Amniotic stem cell (primary cell): ENCODE measurements at regions not wholly inside any gene's neighbourhood (a gene's known extent, or its start where the extent isn't known, plus 50 kb on each side); places are given as distances from the start of the nearest gene placed in this dataset.

Experiments
- DNase-seq: peaks from one replicate; lab custom pipeline; 2025; lab: John Stamatoyannopoulos, UW

DNA sequence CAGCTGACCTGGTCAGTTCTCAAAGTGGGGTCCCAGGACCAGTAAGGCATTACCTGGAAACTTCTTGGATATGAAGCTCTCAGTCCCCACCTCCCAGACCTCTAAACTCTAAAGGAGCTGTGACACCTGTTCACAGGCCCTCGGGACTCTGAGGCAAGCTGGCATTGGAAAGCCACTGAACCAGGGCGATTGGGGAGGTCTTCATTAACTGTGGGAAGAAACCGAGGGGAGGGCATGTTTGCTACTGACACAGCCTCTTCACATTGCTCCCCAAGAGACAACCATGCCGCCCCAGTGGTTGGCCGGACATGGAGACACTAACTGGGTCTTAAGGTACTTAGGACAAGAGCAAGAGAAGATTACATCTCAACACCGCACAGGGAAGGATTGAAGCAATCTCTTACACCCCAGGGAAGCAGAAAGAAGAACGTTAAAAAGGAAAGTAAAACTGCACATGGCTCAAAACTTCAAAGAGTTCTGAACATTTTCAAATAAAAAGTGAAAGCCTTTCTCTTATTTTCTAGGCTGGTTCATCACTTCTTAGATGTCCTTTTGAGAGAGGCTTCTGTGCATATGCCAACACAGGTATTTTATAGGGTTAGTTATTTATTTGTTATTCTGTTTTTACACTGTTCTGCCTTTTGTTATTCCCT lies 210.0 kb upstream of the CST7 start:
- no peak for DNase-seq

DNA sequence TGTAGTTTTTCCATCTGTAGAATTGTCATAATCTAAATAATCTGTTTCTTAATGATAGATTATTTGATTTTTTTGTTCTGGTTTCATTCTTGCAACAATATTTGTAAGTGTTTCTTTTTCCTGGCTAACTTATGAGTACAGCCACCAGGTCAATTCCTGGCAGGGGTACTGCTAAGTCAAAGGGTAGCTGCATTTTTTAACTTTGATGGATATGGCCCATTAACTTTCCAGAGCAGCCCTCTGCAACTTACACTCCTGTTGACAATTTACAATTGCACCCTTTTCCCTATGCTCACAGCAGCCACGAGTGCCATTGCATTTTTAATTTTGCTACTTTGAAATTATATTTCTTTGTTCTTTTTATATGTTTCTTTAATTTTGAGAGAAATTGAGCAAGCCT lies 209.3 kb upstream of the CST7 start:
- DNase-seq, result no peak

DNA sequence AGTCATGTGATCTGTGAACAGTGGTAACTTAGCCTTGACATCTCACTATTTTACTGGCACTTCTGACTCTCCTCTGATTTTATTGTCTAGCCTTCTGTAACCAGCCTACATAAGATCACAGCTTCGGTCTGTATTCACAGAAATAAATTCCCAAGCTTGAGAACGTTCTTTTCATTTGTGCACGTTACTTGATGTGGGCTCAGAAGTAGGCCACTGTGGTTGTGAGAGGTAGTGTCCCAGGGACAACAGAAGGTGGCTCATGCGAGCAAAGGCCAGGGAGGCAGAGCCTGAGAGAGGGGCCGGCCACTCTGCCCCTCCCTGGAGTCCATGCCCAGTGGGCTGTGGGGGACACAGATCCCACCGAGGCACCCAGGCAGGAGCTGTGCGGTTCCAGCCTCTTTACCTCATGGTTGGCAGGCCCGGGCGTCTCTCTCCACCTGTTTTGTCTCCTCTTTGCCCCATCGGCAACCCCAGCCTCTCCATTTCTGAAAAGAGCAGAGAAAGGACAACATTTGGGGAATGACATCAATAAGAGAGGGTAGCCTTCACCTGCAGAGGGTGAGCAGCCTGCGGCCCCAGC lies 207.5 kb upstream of the CST7 start:
- DNase-seq, result no peak

DNA sequence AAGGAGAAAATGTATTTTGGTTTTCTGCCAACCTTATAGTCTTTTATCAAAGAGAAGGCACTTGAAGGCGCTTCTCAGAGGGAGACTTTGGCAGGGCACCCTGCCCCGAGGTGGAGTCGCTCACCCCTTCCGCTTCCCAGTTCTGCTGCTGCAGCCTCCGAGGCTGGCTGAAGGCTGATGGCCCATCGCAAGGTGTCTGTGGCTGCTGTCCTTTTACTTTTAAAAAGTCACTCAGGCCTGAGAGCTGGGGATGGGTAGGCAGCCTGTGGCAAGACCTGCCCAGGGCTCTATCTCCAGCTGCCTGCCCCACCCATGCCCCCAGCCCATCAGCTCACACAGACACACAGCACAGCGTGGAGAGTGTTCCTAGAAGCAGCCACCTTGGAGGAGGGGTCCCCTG lies 206.6 kb upstream of the CST7 start:
- no peak for DNase-seq

DNA sequence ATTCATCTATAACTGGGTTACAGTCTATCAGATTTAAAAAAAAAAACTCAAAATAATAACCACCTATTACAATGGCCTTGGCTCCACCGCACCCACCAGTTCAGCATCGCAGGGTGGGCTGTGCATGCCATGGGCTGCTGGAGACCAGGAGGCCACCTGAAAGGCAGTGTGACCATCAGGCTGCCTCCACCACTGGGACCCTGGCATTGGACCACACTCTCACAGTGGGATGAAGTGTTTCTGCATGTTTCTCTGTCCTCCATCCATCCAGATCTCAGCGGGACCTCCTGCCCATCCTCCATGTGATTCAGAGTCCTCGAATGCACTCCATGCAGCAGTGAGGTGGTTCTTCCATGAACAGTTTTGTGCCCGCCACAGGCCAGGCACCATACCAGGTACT lies 206.1 kb upstream of the CST7 start:
- no peak for DNase-seq

DNA sequence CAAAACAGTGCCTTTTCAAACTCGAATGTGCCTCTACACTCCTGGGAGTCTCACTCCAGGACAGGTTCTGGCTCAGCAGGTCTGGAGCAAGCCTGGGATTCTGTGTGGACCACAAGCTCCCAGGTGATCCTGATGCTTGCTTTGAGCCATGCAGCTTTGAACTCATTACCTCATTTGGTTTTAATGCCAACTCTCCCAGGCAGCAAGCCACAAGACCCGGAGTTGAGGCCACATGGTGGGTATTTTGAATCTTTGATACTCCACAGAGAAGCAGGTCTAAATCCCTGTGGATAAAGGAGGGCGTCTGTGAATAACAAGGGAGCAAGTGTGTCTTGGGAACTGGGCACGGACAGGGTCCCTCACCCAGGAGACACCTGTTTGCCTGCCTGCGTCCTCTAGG lies 205.4 kb upstream of the CST7 start:
- no peak for DNase-seq

DNA sequence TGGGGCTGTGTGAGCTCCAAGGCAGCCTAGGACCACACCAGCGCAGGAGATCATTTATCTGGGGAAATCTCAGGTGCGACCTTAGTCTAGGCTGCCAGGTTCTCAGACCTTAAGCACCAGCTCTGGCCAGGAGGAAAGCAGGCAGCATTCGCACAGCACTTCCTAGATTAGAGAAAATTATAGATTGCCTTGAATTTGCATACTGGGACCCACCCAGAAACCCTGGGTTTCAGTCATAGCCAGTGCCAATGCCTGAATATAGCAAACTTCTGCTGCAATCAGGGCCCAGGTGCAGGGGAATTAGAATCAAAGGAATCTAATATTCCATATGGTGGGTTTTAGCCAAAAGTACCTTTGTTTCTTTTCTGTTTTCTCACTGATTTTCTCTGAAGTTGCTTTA lies 204.3 kb upstream of the CST7 start:
- DNase-seq, result no peak

DNA sequence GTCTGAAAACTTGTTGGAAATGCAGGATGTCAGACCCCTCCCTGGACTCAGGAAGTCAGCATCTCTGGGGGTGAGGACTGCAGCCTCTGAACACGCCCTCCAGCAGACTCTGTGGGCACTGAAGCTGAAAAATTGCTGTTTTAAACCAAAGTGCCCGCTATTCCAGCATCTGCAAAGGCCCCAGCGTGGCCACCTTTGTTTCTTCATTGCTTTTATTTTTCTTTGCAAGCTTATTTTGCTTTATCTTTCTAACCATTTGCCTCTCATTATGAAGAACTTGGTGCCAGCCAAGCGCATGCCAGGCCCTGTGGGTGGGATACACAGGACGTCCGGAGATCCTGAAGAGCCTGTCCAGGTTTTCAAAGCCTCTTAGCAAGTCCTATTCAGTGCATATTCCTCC lies 203.9 kb upstream of the CST7 start:
- DNase-seq, result no peak

DNA sequence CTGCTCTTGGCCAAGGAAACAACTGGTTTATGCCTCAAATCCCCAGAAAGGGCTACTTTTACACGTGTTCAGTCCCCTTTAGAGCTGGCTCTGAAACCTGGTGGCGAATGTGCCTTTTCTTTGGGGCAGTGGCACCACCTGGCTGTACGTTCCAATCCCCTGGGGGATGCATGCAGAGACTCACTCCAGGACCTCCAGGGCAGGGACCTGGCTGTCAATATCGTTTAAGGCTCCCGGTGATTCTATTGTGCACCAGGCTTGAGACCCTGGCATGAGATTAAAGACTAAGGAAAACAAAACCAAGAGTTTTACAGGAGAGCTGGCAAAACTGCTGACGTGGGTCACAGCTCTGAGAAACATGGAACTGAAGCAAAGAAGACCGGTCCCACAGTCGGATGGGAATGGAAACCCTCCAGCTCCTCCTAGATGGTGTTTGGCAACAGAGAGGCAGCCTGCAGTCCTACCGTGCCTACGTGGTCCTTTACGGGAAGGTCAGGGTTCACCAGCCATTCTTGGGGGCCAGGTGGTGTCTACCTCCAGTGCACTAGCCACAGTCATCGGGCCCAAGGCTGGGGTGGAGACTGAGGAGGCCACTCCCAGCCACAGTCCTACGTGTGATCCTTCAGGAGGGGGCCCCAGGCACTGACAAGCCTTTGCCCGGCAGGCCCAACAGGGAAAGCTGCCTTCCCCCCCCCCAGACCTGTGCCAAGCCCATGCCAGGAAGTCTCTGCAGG lies 203.3 kb upstream of the CST7 start:
- no peak for DNase-seq

DNA sequence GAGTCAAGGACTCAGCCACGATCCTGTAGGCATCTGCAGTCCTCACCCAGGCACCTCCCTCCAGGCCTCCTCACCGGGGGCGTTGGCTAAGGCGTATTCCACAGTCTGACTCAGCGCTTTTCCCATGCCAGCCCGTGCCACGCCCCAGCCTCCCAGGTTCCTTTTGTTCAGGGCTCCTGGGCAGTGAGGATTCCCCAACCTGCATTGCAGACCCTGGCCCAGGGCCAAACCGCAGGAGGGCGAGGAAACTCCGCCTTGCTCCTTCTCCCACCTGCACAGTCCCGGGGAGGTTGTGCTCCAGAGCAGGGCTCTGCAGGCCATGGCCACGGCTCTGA lies 202.8 kb upstream of the CST7 start:
- DNase-seq, result no peak

DNA sequence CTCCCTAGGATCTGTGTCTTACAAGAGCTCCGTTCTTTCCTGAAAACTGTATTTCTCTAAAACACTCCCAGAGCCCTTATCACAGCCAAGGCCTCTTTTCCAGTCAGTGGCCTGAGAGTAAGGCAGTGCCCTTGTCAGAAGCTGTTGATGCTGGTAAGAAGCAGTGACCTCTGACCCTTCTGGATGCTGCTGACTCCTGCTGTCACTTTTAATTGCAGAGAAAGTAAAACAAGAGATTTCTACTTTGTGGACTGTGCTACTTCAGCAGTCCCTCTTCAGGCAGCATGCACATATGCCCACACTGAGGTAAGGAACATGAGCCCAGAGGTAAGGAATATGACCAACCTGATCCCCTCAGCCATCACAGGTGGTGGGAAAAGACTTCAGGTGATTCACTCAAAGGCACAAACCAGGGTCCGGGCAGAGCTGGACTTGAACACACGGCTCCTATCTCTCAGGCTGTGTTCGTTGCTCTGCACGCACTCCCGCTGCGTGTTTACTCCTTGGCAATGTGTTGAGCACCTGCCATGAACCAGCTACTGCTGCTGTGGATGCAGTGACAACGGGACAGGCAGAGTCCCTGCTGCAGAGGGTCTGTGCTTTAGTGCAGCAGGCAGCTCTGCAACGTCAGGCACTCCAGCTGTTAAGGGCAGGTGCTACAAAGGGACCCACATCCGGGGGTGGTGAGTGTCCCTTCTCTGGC lies 201.9 kb upstream of the CST7 start:
- no peak for DNase-seq

DNA sequence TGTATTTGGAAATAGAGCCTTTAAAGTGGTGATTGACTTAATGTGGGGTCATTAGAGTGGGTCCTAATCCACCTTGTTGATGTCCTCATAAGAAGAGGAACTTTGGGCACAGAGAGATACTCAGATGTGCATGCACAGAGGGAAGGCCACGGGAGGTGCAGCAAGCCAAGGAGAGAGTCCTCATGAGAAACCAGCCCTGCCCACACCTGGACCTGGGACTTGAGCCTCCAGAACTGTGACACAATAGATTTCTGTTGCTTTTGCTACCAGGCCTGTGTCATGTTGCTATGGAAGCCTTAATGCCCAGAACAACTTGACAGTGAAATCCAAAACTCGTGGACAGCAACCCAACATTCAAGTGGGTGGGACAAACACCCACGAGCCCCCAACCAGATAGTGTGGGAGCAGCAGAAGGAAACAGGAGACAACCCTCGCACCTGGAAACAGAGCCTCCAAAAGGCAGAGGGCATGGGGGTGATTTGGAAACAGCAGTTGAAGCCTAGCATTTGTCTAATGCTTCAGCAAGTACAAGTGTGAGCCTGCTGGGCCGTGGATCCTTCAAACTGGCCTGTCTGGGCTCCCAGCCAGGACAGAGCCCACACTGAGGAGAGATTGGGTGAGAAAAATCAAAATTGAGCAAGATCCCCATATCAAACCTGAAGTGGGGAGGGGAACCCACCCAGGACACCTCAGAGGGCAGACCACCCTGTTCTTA lies 201.0 kb upstream of the CST7 start:
- no peak for DNase-seq

DNA sequence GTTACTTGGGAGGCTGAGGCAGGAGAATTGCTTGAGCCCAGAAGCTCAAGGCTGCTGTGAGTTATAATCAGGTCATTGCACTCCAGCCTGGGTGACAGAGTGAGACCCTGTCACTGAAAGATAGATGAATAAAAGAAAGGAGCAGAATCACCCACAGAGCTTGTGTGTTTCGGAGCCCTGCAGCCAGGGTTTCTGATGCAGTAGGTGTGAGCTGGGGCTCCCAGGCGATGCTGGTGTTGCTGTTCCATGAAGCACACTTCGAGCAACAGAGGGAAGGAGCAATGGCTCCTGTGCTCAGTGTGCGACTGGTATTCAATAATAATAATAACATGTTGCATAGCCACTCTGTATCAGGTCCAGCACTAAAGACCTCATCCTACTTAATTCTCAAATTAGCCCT lies 197.5 kb upstream of the CST7 start:
- DNase-seq, result no peak

DNA sequence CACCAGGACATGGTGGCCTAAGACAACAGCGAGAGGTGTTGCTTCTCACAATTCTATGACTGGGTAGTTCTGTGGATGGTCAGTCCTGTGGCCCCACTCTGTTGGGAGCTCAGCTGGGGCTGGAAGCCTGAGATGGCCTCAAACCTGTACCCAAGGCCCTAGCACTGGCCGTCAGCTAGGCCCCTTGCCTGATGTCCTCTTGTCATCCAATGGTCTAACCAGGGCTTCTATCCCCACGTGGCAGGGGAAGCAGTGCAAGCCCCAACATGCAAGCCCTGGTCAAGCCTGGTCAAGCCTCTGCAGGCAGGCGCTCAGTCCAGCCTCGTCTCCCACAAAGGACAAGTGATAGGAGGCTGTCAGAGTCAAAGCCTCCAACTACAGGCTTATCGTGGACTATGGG lies 196.5 kb upstream of the CST7 start:
- no peak for DNase-seq

DNA sequence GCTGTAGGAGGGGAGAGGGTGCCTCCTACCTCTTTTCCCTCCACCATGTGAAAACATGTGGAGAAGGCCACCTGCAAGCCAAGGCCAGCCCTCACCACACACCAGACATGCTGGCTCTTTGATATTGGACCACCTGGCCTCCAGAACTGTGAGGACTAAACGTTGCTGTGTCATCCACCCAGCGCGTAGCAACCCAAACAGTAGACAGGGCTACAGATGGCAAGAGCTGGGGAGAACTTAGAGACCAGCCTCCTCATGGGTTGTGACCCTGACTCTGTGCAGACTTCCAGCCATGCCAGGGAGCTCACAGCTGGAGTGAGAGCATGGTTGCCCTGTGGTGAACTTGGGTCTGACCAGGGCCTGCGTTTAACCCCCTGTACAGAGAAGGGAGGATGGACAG lies 195.9 kb upstream of the CST7 start:
- no peak for DNase-seq

DNA sequence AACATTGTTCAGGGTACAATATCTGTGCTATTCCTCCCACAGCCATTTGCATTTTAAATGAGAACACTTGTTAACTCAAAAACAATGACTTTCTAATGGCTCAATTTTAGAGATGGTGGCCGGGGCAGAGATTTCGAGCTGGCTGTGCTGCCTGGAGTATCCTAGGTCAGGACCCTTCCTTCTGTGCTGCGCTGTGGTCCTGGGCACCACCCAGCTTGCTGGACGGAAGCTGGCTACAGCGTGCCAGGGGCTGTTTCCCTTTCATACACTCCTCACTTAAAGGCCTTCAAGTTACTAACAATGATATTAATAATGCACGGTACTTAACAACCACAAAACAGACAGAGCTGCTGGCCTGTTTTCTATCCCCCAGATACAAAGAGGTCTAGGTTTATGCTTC lies 194.4 kb upstream of the CST7 start:
- no peak for DNase-seq

DNA sequence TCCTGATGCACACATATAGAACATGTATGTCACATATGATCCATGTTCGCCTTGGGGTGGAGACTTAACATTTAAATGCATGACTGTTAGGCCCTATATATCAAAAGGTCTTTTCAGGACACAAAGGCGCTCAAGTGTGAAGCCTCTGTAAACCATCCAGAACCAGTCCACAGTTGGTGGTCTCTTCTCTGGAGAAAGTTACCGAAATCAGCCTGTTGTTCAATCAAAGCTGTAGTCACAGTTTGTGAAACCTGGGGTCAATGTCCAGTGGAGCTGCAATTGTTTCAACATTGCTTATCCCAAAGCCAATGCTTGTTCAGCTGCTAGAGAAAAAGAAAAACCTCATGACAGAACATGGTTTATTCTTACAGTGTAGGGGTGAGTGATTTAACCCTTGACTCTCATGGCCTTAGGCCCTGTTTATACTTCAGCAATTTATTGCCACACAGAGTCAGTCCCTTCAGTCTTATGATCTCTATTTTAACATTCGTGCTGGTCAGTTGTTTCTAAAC lies 193.6 kb upstream of the CST7 start:
- no peak for DNase-seq

DNA sequence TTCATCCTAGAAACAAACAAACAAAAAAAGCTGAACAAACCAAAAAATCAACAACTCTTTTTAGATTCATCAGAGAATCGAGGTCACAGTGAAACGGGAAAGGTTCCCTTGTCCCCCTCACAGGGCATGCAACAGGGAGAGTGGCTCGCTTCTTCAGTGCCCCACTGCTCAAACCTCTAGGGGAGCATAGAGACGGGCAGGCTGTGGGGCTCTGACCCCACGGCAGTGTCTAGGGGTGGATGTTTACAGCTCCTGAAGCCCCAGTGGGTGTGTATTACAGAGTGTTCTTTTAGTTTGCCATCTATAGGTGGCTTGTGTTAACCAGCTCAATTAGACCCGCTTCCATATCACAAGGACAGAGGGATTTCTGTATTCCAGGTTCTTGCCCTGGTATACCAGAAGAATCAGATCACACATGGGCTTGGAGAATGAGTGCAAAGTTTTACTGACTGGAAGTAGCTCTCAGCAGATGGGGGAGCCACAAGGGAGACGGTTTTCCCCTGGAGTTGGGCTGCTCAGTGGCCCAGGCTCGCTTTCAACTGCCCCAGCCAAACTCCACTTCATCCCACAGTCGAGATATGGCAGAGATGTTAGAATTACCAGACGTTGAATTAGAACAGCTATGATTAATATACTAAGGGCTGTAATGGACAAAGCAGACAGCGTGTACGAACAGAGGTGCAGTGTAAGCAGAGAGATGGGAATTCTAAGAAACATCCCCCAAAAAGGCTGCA lies 192.6 kb upstream of the CST7 start:
- DNase-seq, result no peak

DNA sequence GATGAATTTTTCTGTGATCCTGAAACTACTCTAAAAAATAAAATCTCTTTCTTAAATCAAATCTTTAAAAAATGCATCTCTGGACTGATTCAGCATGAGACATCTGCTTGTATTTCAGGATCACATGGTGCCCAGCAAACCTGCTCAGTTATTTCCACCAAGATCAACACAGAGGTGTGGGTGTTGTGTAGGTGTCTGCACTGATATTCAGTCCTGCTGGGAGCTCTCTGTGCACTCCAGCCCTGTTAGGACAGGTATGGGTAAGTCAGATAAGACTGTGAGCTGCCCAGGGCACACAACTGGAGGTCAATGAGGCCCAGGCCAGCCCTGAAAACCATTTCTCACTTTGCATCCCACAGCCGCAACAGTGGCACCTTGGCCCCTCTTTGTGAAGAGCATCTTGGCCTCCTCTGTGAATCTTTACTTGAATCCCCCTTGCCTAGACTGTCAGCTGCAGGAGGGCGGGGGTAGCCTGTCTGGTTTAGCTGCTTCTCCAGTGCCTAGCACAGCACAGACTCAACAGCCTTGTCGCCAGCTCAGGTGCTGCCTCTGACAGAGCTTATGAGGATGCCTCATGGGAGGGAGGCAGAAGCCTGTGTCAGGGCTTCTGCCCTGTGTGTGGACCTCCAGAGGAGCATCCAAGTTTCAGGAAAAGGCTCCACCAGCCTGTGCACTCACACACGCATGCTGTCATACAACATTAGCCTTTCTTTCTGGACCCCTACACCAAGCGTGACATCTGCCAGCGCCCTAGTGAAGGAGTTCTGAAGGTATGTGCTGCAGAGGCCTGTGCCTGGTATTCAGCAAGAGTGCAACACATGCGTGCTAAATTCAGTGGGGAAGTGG lies 187.6 kb upstream of the CST7 start:
- DNase-seq, result no peak

DNA sequence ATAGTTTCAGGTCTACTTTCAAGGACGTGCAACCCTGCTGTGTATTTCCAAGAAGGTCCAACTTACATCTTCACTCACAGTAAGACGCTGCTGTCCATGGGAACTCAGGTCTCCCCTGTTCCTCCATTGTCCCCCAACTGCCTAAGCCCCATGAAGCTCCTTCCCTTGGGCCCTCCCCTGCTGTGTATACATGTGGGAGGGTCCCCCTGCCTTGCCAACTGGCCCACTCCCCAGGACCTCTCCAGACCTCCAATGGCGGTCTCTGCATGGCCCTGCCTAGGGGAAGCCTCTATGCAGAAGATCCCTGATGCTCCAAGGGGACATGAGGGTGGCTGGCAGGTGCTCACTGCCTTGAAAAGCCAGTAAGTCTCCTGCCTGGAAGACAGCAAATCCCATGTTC lies 186.7 kb upstream of the CST7 start:
- DNase-seq, result no peak
